ENCODE measurements at regions not wholly inside any gene's neighbourhood (a gene's known extent, or its start where the extent isn't known, plus 50 kb on each side); places are given as distances from the start of the nearest gene placed in this dataset.

- DNase-seq, result no peak
Observed at GRCh38 chr21:16597753-16598152, 868.0 kb downstream of the USP25 start.

- no peak for DNase-seq
Observed at GRCh38 chr21:16605597-16605996, 875.8 kb downstream of the USP25 start.

- no peak for DNase-seq
Observed at GRCh38 chr21:16606271-16606670, 876.5 kb downstream of the USP25 start.

GRCh38 chr21:16608209-16608830, 878.5 kb downstream of the USP25 start:
- DNase-seq, result no peak

GRCh38 chr21:16619281-16619680, 889.5 kb downstream of the USP25 start:
- no peak for DNase-seq

GRCh38 chr21:16620786-16621320, 891.1 kb downstream of the USP25 start:
- no peak for DNase-seq

GRCh38 chr21:16624479-16625118, 888.2 kb upstream of the CXADR start:
- no peak for DNase-seq

- no peak for DNase-seq
Observed at GRCh38 chr21:16625491-16625890, 887.4 kb upstream of the CXADR start.

GRCh38 chr21:16633831-16634459, 878.9 kb upstream of the CXADR start:
- no peak for DNase-seq

GRCh38 chr21:16634515-16634914, 878.3 kb upstream of the CXADR start:
- no peak for DNase-seq

GRCh38 chr21:16640297-16641027, 872.4 kb upstream of the CXADR start:
- DNase-seq, result no peak

- no peak for DNase-seq
Observed at GRCh38 chr21:16642353-16642752, 870.5 kb upstream of the CXADR start.

GRCh38 chr21:16644685-16645084, 868.2 kb upstream of the CXADR start:
- DNase-seq, result no peak

- no peak for DNase-seq
Observed at GRCh38 chr21:16650714-16651366, 862.0 kb upstream of the CXADR start.

- no peak for DNase-seq
Observed at GRCh38 chr21:16651956-16652355, 860.9 kb upstream of the CXADR start.

- no peak for DNase-seq
Observed at GRCh38 chr21:16663436-16663835, 849.4 kb upstream of the CXADR start.

GRCh38 chr21:16667395-16667794, 845.4 kb upstream of the CXADR start:
- no peak for DNase-seq

- no peak for DNase-seq
Observed at GRCh38 chr21:16674949-16675348, 837.9 kb upstream of the CXADR start.

- DNase-seq, result no peak
Observed at GRCh38 chr21:16676391-16676790, 836.5 kb upstream of the CXADR start.

GRCh38 chr21:16678429-16679160, 834.2 kb upstream of the CXADR start:
- DNase-seq, result no peak

- no peak for DNase-seq
Observed at GRCh38 chr21:16695074-16695473, 817.8 kb upstream of the CXADR start.

- DNase-seq, result no peak
Observed at GRCh38 chr21:16707274-16707673, 805.6 kb upstream of the CXADR start.
